GM19238 (cell line): ENCODE measurements at regions not wholly inside any gene's neighbourhood (a gene's known extent, or its start where the extent isn't known, plus 50 kb on each side); places are given as distances from the start of the nearest gene placed in this dataset.

Experiments
- DNase-seq: peaks from one replicate; pipeline ENCODE4 v3.0.0; 2011; ENCODE audit warnings: low spot score; ENCODE audit not compliant: insufficient read length

GRCh38 chr5:68965926-68966325 is 127.9 kb upstream of the SLC30A5 start:
- no peak for DNase-seq

GRCh38 chr5:68966596-68966995 is 127.2 kb upstream of the SLC30A5 start:
- no peak for DNase-seq

- DNase-seq, result no peak
Observed at GRCh38 chr5:68968429-68968828, 125.4 kb upstream of the SLC30A5 start.

DNA sequence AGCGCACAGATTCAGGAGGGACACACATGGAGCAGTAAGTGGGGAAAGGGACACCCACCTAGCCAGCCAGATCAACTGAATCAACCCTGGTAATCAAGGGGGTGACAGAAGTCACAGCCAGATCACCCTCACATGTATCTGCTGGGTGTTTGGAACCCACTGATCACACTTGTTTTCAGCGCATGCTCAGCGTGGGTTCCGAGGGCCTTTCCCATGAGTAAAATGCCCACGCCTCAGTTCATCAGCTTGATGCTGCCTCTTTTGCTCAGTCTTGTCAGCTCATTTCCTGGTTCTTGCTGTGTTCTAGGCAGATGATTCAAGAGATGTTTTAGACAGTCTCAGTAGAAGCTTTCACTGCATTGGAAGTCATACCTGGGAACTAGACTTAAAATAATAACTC is 123.2 kb upstream of the SLC30A5 start:
- no peak for DNase-seq

DNA sequence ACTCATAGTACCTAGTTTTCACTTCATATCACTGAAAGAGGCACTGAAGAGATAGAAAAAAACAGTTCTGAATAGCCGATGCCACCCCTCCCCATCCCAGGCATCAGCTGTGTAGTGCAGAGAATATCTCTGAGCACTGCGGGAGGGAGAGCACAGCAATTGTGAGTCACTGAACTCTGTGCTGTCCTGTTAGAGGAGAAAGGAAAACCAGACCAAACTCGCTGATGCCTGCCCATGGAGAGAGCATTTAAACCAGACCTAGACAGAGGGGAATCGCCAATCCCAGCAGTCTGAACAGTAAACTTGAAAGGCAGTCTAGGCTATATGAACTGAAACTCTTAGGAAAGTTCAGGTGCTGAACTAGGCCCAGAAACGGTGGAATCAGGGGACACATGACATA is 120.1 kb upstream of the SLC30A5 start:
- DNase-seq, result no peak

DNA sequence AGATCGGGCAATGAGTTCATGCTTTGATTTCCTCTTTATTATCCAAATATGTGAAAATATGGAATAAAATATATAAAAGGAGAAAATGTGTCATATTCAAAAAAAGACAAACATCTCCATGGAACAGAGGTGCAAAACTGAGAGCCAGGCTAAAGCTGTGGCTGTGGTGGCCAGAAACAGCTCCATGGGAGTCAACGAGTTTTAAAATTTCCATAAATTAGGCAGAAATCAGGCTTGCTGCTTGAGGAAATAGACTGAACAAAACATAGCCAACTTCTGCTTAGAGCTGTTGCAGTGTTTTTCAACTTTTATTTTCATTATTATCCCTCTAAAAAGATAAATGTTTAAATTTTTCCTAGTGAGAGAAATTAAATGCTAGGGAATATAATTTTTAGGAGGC is 110.8 kb upstream of the SLC30A5 start:
- no peak for DNase-seq

DNA sequence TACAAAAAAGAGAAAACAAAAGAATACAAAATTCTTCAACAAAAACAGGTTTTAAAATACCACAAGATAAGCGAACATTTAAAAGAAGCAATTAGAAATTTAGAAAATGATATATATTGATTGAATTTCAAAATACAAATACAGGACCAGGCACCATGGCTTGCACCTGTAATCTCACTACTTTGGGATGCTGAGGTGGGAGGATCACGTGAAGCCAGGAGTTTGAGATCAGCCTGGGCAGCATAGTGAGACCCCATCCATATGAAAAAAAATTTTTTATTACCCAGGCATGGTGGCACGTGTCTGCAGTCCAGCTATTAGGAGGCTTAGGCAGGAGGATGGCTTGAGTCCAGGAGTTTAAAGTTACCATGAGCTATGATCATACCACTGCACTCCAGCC is 109.9 kb upstream of the SLC30A5 start:
- no peak for DNase-seq

GRCh38 chr5:68991279-68992084 is 102.3 kb upstream of the SLC30A5 start:
- DNase-seq, result no peak

DNA sequence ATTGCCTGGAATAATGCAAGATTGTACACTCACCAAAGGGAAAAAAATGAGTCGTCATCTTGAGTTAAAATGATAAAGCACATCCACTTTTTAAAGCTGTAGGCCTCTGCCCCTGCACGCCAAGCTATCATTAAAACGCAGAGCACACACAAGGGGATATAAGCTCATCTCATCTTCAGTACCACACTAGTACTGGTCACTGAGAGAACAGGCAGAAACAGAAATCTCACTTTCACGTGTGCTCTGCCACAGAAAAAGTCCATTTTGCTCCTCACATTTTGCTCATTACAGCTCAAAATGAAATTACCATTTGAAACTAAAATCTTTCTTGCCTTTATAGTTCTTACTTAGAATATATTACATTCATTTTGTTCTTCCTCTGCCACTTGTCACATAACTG is 99.2 kb upstream of the SLC30A5 start:
- DNase-seq, result no peak

DNA sequence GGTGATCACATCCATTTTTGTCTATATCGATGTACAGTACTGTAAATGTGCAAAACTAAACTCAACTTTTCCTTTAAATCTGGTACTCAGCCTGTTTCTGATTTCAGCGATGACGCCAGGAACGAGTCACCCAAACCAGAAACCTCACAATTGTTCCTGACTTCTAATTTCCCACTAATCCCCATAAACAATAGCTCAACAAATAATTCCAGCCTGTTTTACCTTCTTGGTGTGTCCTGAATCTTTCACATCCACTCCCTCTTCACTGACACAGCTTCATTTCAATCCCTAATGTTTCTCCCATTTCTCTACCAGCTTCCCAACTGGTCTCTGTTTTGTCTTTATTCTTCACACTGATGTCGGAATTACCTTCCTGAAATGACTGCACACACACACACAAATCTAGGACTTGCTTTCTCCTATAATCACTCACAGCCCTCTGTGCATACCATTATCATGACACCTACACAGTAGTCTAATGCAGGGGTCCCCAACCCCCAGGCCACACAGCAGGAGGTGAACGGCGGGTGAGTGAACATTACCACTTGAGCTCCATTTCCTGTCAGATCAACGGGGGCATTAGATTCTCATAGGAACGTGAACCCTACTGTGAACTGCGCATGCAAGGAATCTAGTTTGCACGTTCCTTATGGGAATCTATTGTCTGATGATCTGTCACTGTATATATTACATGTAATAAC is 97.8 kb upstream of the SLC30A5 start:
- DNase-seq, result no peak

DNA sequence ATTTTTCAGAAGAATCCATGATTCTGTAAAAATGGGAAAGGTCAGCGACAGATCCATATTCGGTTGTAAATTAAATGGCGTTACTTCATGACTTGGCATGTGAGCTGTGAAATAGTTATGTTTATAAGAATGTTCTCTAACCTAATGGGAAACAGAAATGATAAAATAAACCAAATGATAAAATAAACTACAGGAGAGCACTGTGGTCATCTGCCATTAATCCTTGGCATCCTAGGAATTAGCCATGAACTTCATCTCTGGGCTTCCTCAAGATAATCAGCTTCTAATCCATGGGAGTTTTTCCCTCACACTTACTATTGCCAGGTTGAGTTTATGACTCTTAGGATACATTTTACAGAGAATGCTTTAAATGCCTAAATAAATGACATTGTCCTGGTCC is 94.6 kb upstream of the SLC30A5 start:
- no peak for DNase-seq

DNA sequence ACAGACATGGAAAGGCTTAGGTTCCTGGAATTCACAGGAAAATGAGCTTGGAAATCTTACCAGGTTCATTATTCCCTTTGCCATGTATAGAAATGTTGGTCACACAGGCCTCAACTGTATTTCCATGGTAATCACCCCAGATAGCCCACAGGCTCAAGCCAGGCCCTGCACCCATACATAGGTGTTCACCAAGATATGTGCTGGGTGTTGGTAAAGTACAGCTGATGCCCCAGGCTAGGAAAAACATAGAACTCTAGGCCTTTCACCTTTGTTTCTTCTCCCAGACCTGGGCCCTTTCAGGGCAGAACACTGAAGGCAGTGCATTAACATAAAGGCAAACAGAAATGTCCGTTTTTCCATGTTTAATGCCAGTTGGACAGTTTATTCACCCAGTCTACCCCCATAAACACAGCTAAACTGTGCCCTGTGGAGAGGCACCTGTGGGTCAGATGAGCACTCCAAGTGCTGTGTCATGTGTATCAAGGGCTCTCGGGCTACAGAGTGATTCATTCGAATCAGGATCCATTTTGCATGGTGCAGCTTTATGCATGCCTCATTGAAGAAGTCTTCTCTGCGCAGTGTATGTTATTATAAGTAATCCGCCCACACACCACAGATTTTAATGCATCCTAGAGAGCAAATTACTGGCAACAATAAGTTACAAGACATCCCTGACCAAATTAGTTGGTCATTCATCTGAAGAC is 93.4 kb upstream of the SLC30A5 start:
- DNase-seq, result no peak

DNA sequence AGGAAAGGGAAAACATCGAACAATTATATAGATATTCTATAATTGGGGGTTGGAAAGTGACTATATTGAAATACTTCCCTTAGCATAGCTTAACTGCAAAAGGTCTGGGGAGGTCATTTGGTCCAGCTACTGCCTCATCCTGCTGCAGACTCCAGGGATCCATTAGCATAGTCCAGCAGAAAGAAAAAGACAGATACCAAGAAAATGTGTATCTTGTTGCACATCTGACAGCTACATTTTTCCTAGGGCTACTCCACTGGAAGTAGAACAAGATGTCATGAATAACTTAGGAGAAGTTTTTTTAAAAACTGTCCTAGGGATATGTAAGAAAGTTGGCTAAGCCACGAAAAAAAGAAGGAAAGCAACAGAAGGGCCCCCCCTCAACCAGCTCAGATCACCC is 92.9 kb upstream of the SLC30A5 start:
- no peak for DNase-seq

GRCh38 chr5:69001627-69002026 is 92.2 kb upstream of the SLC30A5 start:
- DNase-seq, result no peak

DNA sequence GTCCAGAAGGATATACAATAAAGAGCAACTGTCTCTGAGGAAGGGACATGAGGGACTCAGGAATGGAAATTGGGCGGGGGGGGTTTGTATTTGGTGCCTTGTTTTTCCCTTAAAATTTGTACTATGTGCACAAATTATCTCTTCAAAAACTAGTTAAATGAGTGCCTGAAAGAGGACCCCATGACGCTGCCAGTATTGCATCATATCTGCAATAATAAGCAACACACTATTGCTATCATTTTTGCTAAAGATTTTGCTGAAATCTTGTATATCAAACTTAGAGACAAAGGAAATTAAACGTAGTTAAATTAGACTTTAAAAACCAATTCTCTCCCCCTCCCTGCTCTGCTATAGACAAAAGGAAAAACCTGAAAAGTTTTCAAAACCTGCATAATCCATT is 89.7 kb upstream of the SLC30A5 start:
- no peak for DNase-seq

DNA sequence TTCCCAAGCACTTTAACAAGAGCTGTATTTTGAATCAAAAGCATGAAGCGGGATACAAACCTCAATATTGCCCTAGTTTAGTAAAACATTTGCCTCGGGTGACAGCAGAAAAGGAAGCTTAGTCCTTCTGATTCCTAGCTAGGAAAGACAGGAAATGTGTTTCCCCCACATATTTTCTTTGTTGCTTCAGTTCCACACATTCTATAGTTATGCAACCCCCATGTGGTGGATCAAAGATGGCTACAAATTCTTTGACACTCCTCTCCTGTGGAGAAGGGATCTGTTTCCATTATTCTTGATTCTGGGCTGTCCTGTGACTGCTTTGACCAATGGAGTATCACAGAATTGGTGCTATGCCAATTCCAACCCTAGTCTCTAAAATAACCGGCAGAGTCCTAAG is 89.1 kb upstream of the SLC30A5 start:
- no peak for DNase-seq

DNA sequence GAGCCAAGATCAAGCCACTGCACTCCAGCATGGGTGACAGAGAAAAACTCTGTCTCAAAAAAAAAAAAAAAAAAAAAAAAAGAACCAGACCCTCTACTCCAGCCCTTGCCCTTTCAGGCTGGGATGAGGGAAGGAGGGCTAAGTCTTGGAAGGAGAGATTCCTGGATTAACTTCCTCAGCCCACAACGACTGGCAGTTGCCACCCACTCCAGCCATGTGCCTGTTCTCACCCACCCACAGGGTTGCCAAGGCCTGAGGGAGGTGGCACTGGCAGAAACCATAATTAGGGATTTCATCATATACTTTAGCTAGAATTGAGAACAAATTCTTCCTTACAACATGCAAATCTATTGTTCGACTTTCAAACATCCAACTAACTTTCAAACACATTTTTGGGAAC is 87.8 kb upstream of the SLC30A5 start:
- DNase-seq, result no peak

DNA sequence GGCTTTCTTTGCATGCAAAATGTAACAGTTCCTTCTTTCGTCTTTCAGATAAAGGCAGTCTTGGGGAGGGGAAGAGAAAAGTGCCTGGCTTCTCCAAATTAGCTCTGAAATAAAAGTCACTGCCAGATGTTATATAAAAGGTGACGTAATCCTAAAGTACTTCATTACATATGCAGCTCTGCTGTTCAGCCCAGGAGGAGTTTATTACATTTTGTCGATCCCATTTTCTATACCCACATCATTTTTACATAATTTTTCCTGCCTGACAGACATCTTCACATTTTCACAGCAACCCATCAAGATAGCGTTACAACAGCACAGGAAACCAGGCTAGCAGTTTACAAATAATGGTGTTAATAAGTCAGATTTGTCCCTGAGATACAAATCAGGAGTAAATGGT is 86.7 kb upstream of the SLC30A5 start:
- no peak for DNase-seq

GRCh38 chr5:69007726-69008368 is 86.0 kb upstream of the SLC30A5 start:
- peak; percentile 54 for DNase-seq

DNA sequence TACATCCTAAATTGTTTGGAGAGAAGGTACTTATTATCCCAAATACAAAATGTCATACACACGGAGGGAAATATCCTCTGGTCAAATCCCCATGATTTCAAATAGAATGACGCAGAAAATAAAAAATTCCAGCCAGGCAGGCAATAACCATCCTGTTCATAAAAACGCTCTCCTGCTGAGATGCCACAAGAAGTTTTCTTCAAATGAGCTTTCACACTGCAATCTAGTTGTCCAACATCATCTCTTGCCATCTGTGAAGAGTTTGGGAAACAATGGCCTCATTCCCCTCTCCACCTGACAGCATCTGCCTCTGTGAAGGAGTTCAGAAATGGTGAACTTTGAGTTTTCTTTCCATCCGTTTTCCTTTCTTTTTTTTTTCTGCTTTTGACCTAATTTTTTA is 83.3 kb upstream of the SLC30A5 start:
- DNase-seq, result no peak

- DNase-seq, result no peak
Observed at GRCh38 chr5:69011910-69012309, 81.9 kb upstream of the SLC30A5 start.

- no peak for DNase-seq
Observed at GRCh38 chr5:69013481-69013880, 80.3 kb upstream of the SLC30A5 start.
